ENCODE measurements at regions not wholly inside any gene's neighbourhood (a gene's known extent, or its start where the extent isn't known, plus 50 kb on each side); places are given as distances from the start of the nearest gene placed in this dataset.

- Histone ChIP-seq H3K79me1 (ENCODE audit: low read length) (no peaks in the 10 kb centered on the region), H3K36me3 (ENCODE audit: control insufficient read depth, insufficient read depth, low read length) (no peaks in the 10 kb centered on the region), H3K4me1 (ENCODE audit: control insufficient read depth, low read depth, low read length) (no peaks in the 10 kb centered on the region), H3K79me2 (ENCODE audit: control insufficient read depth, insufficient read depth, low read length) (no peaks in the 10 kb centered on the region), H3K4ac (ENCODE audit: low read depth, low read length) (no peak overlapping the region), H4K8ac (ENCODE audit: low read depth, low read length) (no peak overlapping the region), H3K4me3 (ENCODE audit: low read length) (no peak overlapping the region), H3K56ac (ENCODE audit: low read length) (no peak overlapping the region), H2BK5ac (ENCODE audit: low read length) (no peak overlapping the region), H3K9ac (ENCODE audit: low read length) (no peak overlapping the region), H2AK5ac (ENCODE audit: low read length) (no peak overlapping the region), H2BK120ac (ENCODE audit: low read depth, low read length) (no peak overlapping the region), H3K18ac (ENCODE audit: low read length) (no peak overlapping the region), H3K27me3 (ENCODE audit: insufficient read depth, low read length, poor library complexity) (no peaks in the 10 kb centered on the region), H3K23ac (ENCODE audit: low read length) (no peak overlapping the region), H2BK15ac (replicated peaks; ENCODE audit: low read depth) (no peak overlapping the region), H4K5ac (ENCODE audit: low read length) (no peak overlapping the region), H3K4me2 (ENCODE audit: low read length) (no peak overlapping the region), H3K27ac (ENCODE audit: low read depth, low read length) (no peak overlapping the region)
- WGBS (ENCODE audit: extremely low coverage, insufficient coverage, low lambda C conversion rate) = no CpG with 5 or more reads among the region's 1 CpG
- DNase-seq = no peak
Measured at GRCh38 chr4:79078339-79078738, 139.1 kb upstream of the PAQR3 start.

- DNase-seq = no peak
- Histone ChIP-seq H3K56ac (ENCODE audit: low read length) (no peak overlapping the region), H3K4ac (ENCODE audit: low read depth, low read length) (no peak overlapping the region), H3K79me1 (ENCODE audit: low read length) (no peaks in the 10 kb centered on the region), H2BK15ac (replicated peaks; ENCODE audit: low read depth) (no peak overlapping the region), H4K5ac (ENCODE audit: low read length) (no peak overlapping the region), H2BK5ac (ENCODE audit: low read length) (no peak overlapping the region), H3K36me3 (ENCODE audit: control insufficient read depth, insufficient read depth, low read length) (no peaks in the 10 kb centered on the region), H3K9ac (ENCODE audit: low read length) (no peak overlapping the region), H3K27ac (ENCODE audit: low read depth, low read length) (no peak overlapping the region), H2AK5ac (ENCODE audit: low read length) (no peak overlapping the region), H3K27me3 (ENCODE audit: insufficient read depth, low read length, poor library complexity) (no peaks in the 10 kb centered on the region), H3K4me3 (ENCODE audit: low read length) (no peak overlapping the region), H3K4me1 (ENCODE audit: control insufficient read depth, low read depth, low read length) (no peaks in the 10 kb centered on the region), H3K79me2 (ENCODE audit: control insufficient read depth, insufficient read depth, low read length) (no peaks in the 10 kb centered on the region), H3K18ac (ENCODE audit: low read length) (no peak overlapping the region), H4K8ac (ENCODE audit: low read depth, low read length) (no peak overlapping the region), H3K23ac (ENCODE audit: low read length) (no peak overlapping the region), H2BK120ac (ENCODE audit: low read depth, low read length) (no peak overlapping the region), H3K4me2 (ENCODE audit: low read length) (no peak overlapping the region)
- WGBS (ENCODE audit: extremely low coverage, insufficient coverage, low lambda C conversion rate) = no CpG with 5 or more reads among the region's 1 CpG
Measured at GRCh38 chr4:79074040-79074439, 134.8 kb upstream of the PAQR3 start.

GRCh38 chr4:79073471-79073870, 134.2 kb upstream of the PAQR3 start:
- no peak overlapping the region for H3K4me3 ChIP-seq (ENCODE audit: low read length)
- no peaks in the 10 kb centered on the region for H3K36me3 ChIP-seq (ENCODE audit: control insufficient read depth, insufficient read depth, low read length)
- no peak overlapping the region for H3K56ac ChIP-seq (ENCODE audit: low read length)
- DNase-seq = no peak
- WGBS (ENCODE audit: extremely low coverage, insufficient coverage, low lambda C conversion rate) = no CpG with 5 or more reads among the region's 1 CpG
- H3K79me2 ChIP-seq (ENCODE audit: control insufficient read depth, insufficient read depth, low read length) = no peaks in the 10 kb centered on the region
- H2BK120ac ChIP-seq (ENCODE audit: low read depth, low read length) = no peak overlapping the region
- H3K4ac ChIP-seq (ENCODE audit: low read depth, low read length) = no peak overlapping the region
- no peak overlapping the region for H2AK5ac ChIP-seq (ENCODE audit: low read length)
- H3K23ac ChIP-seq (ENCODE audit: low read length) = no peak overlapping the region
- H4K8ac ChIP-seq (ENCODE audit: low read depth, low read length) = no peak overlapping the region
- H3K9ac ChIP-seq (ENCODE audit: low read length) = no peak overlapping the region
- no peak overlapping the region for H2BK15ac ChIP-seq (replicated peaks; ENCODE audit: low read depth)
- no peak overlapping the region for H4K5ac ChIP-seq (ENCODE audit: low read length)
- H3K18ac ChIP-seq (ENCODE audit: low read length) = no peak overlapping the region
- H3K4me1 ChIP-seq (ENCODE audit: control insufficient read depth, low read depth, low read length) = no peaks in the 10 kb centered on the region
- no peak overlapping the region for H3K27ac ChIP-seq (ENCODE audit: low read depth, low read length)
- H3K27me3 ChIP-seq (ENCODE audit: insufficient read depth, low read length, poor library complexity) = no peaks in the 10 kb centered on the region
- H3K4me2 ChIP-seq (ENCODE audit: low read length) = no peak overlapping the region
- H3K79me1 ChIP-seq (ENCODE audit: low read length) = no peaks in the 10 kb centered on the region
- no peak overlapping the region for H2BK5ac ChIP-seq (ENCODE audit: low read length)

DNA sequence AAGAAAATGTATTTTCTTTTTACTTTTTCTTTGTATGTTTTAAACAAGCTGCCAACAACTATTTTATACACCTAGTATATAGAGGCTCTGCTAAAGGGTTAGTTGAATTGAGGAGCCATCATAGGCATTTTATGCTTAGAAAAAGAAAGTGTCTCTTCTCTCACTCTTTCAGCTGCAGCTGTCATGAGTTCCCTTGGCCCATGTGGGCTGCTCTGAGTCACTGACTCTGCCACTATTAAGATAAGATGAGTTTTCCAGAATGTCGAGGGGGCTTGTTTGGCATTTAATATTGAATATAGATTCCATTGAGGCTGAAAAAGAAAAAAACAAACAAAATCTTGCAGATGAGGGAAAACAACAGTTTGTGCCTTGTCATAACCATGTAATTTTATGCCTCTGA, 126.0 kb upstream of the PAQR3 start:
- H3K4ac ChIP-seq (ENCODE audit: low read depth, low read length) = no peak overlapping the region
- no peaks in the 10 kb centered on the region for H3K4me1 ChIP-seq (ENCODE audit: control insufficient read depth, low read depth, low read length)
- no peak overlapping the region for H3K4me3 ChIP-seq (ENCODE audit: low read length)
- H3K4me2 ChIP-seq (ENCODE audit: low read length) = no peak overlapping the region
- H3K27me3 ChIP-seq (ENCODE audit: insufficient read depth, low read length, poor library complexity) = no peaks in the 10 kb centered on the region
- no peaks in the 10 kb centered on the region for H3K79me2 ChIP-seq (ENCODE audit: control insufficient read depth, insufficient read depth, low read length)
- no peaks in the 10 kb centered on the region for H3K36me3 ChIP-seq (ENCODE audit: control insufficient read depth, insufficient read depth, low read length)
- no peak for DNase-seq
- WGBS (ENCODE audit: extremely low coverage, insufficient coverage, low lambda C conversion rate) = no CpG with 5 or more reads among the region's 1 CpG
- H3K9ac ChIP-seq (ENCODE audit: low read length) = no peak overlapping the region
- no peak overlapping the region for H2BK120ac ChIP-seq (ENCODE audit: low read depth, low read length)
- no peak overlapping the region for H2BK5ac ChIP-seq (ENCODE audit: low read length)
- no peak overlapping the region for H2AK5ac ChIP-seq (ENCODE audit: low read length)
- H4K5ac ChIP-seq (ENCODE audit: low read length) = no peak overlapping the region
- no peaks in the 10 kb centered on the region for H3K79me1 ChIP-seq (ENCODE audit: low read length)
- H2BK15ac ChIP-seq (replicated peaks; ENCODE audit: low read depth) = no peak overlapping the region
- no peak overlapping the region for H3K18ac ChIP-seq (ENCODE audit: low read length)
- no peak overlapping the region for H3K27ac ChIP-seq (ENCODE audit: low read depth, low read length)
- H3K23ac ChIP-seq (ENCODE audit: low read length) = no peak overlapping the region
- H4K8ac ChIP-seq (ENCODE audit: low read depth, low read length) = no peak overlapping the region
- H3K56ac ChIP-seq (ENCODE audit: low read length) = no peak overlapping the region

DNA sequence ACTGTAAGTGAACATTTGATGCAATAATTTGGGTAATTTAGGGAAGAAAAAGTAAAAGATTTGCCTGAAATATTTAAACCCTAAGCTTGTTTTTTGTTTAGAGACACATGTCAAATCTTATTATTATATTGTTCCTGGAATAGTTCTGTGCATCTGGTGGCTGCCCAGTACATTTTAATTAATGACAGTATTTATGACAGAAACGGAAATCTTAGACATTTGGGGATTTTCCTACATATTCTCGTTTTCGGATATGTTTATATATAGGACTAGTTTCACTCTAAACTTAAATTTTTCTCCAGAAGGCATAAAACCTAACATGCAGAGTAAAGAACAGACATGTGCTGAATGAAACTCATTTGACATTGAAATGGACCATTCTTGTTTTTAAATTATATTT, 125.6 kb upstream of the PAQR3 start:
- WGBS (ENCODE audit: extremely low coverage, insufficient coverage, low lambda C conversion rate) = no CpG with 5 or more reads among the region's 3 CpGs
- no peaks in the 10 kb centered on the region for H3K4me1 ChIP-seq (ENCODE audit: control insufficient read depth, low read depth, low read length)

GRCh38 chr4:79059631-79060399, 120.6 kb upstream of the PAQR3 start:
- Histone ChIP-seq H3K18ac (ENCODE audit: low read length) (no peak overlapping the region), H2BK5ac (ENCODE audit: low read length) (no peak overlapping the region), H3K23ac (ENCODE audit: low read length) (no peak overlapping the region), H4K8ac (ENCODE audit: low read depth, low read length) (no peak overlapping the region), H3K79me1 (ENCODE audit: low read length) (no peaks in the 10 kb centered on the region), H3K4me2 (ENCODE audit: low read length) (no peak overlapping the region), H2BK120ac (ENCODE audit: low read depth, low read length) (no peak overlapping the region), H3K56ac (ENCODE audit: low read length) (no peak overlapping the region), H3K4ac (ENCODE audit: low read depth, low read length) (no peak overlapping the region), H3K79me2 (ENCODE audit: control insufficient read depth, insufficient read depth, low read length) (no peaks in the 10 kb centered on the region), H3K27ac (ENCODE audit: low read depth, low read length) (no peak overlapping the region), H2BK15ac (replicated peaks; ENCODE audit: low read depth) (no peak overlapping the region), H4K5ac (ENCODE audit: low read length) (no peak overlapping the region), H2AK5ac (ENCODE audit: low read length) (no peak overlapping the region), H3K36me3 (ENCODE audit: control insufficient read depth, insufficient read depth, low read length) (no peaks in the 10 kb centered on the region), H3K4me1 (ENCODE audit: control insufficient read depth, low read depth, low read length) (no peaks in the 10 kb centered on the region), H3K9ac (ENCODE audit: low read length) (no peak overlapping the region), H3K27me3 (ENCODE audit: insufficient read depth, low read length, poor library complexity) (no peaks in the 10 kb centered on the region), H3K4me3 (ENCODE audit: low read length) (no peak overlapping the region)
- WGBS (ENCODE audit: extremely low coverage, insufficient coverage, low lambda C conversion rate) = no CpG with 5 or more reads among the region's 4 CpGs
- no peak for DNase-seq

More for the DNA sequence above, 125.6 kb upstream of the PAQR3 start:
- Histone ChIP-seq H3K27me3 (ENCODE audit: insufficient read depth, low read length, poor library complexity) (no peaks in the 10 kb centered on the region), H3K79me1 (ENCODE audit: low read length) (no peaks in the 10 kb centered on the region), H3K4me3 (ENCODE audit: low read length) (no peak overlapping the region), H4K5ac (ENCODE audit: low read length) (no peak overlapping the region), H2BK120ac (ENCODE audit: low read depth, low read length) (no peak overlapping the region), H3K18ac (ENCODE audit: low read length) (no peak overlapping the region), H3K4me2 (ENCODE audit: low read length) (no peak overlapping the region), H3K56ac (ENCODE audit: low read length) (no peak overlapping the region), H2AK5ac (ENCODE audit: low read length) (no peak overlapping the region), H4K8ac (ENCODE audit: low read depth, low read length) (no peak overlapping the region), H3K79me2 (ENCODE audit: control insufficient read depth, insufficient read depth, low read length) (no peaks in the 10 kb centered on the region), H2BK5ac (ENCODE audit: low read length) (no peak overlapping the region), H3K4ac (ENCODE audit: low read depth, low read length) (no peak overlapping the region), H2BK15ac (replicated peaks; ENCODE audit: low read depth) (no peak overlapping the region), H3K36me3 (ENCODE audit: control insufficient read depth, insufficient read depth, low read length) (no peaks in the 10 kb centered on the region), H3K9ac (ENCODE audit: low read length) (no peak overlapping the region), H3K23ac (ENCODE audit: low read length) (no peak overlapping the region), H3K27ac (ENCODE audit: low read depth, low read length) (no peak overlapping the region)
- DNase-seq = no peak
